Heart left ventricle (tissue), 13 donors: ENCODE measurements at regions not wholly inside any gene's neighbourhood (a gene's known extent, or its start where the extent isn't known, plus 50 kb on each side); places are given as distances from the start of the nearest gene placed in this dataset.

Experiments
- CTCF ChIP-seq, 12 donors: fragments of 200-600 bp; sonication (generic) in 4 of 12; IDR thresholded peaks; one replicate each; pipeline versions ENCODE4 v1.5.0 to v1.8.0; 2018 to 2022; ENCODE audit warnings: antibody characterized with exemption in 12 of 12, mild to moderate bottlenecking in 5 of 12
- POLR2A ChIP-seq, 2 donors: fragments of 450-650 bp; IDR thresholded peaks; one replicate each; pipeline ENCODE4 v1.6.1; 2017; ENCODE audit warnings: antibody characterized with exemption in 2 of 2, mild to moderate bottlenecking in 2 of 2, moderate library complexity in 2 of 2
- donor health status: ischemic (EF 13 %, LVEDD 7.1; RV severe dilation, severe dysfunction).
- donor health status: DM: no; HTN: yes; CAD: no.
- donor health status: DM: no; HTN: no; CAD: no.
- donor health status: ischemic (EF 25% LVEDD 6.9; RV normal size, moderate dysfunction).
- donor health status: ischemic (EF 25% LVEDD 5.7; RV mildly dilated, moderate dysfunction).
- donor health status: ischemic (EF 35%, LVEDD 5.7; RV mildly dilated, moderate dysfunction).
- donor health status: nonischemic (EF 11% LVEDD 7.7; RV severe dilation, severe dysfunction).
- donor health status: DM: yes; HTN: yes; CAD: no.
- donor health status: PGD.
- donor health status: ischemic (EF 29% LVEDD 5.4; RV normal size, mild dysfunction).
- donor health status: nonischemic (EF 23%, LVEDD 6.1; RV moderate dilation, normal function).

GRCh38 chr4:124044867-124045266 is 648.3 kb downstream of the SPRY1 start:
- TF ChIP-seq POLR2A (IDR thresholded peaks at IDR 0.05) (no peak), CTCF (IDR thresholded peaks at IDR 0.05) (no peak)
